GM19438 (cell line): ENCODE measurements at regions not wholly inside any gene's neighbourhood (a gene's known extent, or its start where the extent isn't known, plus 50 kb on each side); places are given as distances from the start of the nearest gene placed in this dataset.

Experiments
- ATAC-seq: cut with Tn5 transposase; IDR thresholded peaks from one replicate; pipeline ENCODE4 v1.9.1; 2021; ENCODE audit warnings: low read depth; ENCODE audit not compliant: unreplicated experiment

DNA sequence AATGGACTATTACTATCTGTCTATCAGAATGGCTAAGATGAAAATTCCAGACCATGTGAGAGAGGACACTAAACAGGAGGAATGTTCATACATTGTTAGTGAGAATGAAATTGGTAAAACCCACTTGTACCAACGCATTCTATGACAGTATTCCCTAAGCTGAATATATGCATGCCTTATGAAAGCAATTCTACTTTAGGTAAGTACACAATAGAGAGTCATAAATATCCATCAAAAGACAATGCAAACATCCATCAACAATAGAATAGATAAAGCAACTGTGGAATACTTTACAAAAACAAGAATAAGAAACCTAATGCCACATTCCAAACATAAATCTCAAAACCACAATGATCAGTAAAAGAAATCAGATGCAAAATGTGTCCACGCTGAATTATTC lies 529.3 kb downstream of the ANKRD50 start:
- no peak for ATAC-seq

DNA sequence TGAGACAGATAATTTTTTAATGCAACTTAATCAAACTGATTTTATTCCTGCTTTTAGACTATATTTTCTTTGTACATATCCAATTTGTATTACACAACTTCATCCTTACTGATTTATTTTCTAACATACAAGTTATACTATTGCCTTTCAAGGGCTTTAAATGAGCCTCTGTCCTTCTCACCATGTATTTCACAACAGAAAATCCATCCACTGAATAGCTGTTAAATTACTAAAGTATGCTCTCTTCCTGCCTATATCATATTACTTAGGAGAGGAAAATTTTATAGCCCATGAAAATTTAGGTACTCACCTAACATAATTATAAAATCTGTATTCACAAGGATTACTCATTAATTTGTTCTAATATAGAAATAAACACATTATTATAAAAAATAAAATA lies 528.6 kb downstream of the ANKRD50 start:
- no peak for ATAC-seq

DNA sequence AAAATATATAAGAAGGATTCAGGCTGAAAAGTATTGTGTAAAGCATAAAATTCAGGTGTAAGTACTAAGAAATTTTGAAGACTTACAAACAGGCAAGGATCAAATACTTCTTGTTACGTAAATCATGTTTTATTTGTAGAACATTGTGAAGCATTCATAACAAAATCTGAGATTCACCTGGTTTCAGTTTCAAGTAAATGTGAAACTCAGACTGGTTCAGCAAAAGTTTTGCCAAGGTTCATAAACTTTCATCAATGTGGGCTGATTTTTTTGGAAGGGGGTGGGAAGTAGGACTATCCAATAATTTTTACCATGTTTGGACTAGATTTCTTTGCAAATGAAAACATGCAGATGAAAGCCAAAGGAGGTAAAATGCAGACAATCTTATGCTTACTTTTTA lies 527.7 kb downstream of the ANKRD50 start:
- no peak for ATAC-seq

- no peak for ATAC-seq
These were observed 523.9 kb downstream of the ANKRD50 start for GRCh38 chr4:124188595-124188994.

DNA sequence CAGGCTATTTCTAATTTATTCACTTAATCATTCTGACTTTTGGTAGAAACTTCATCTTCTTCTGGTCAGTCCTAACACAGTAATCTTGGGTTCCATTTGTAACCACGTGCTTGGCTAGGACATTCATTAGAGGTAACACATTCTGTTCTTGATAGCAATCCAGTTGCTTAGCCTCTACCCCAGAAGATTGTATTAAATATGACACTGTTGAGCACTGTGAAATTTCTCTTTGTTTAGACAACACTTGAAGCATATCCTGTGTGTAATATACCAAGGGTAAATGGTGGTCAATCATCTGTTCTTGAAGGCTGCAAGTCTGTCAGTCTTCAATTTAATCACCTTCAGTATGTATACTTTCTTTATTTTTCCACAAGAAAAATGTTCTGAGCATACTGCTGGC lies 523.0 kb downstream of the ANKRD50 start:
- ATAC-seq = no peak

GRCh38 chr4:124191329-124191728 lies 521.2 kb downstream of the ANKRD50 start:
- ATAC-seq = no peak

DNA sequence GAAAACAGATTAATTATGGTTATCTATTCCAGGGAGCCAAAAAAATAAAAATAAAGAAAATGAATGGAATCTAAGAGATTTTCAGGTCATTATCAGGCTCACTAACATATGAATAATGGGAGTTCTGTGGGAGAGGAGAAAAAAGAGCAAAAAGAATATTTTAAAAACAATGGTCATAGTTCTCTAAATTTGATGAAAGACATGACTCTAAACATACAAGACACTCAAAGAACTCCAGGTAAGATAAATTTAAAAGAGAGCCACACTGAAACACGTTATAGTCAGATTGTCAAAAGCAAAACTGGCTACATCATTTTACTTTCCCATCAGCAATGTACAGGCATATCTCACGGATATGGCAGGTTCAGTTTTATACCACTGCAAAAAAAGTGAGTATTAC lies 520.0 kb downstream of the ANKRD50 start:
- no peak for ATAC-seq

DNA sequence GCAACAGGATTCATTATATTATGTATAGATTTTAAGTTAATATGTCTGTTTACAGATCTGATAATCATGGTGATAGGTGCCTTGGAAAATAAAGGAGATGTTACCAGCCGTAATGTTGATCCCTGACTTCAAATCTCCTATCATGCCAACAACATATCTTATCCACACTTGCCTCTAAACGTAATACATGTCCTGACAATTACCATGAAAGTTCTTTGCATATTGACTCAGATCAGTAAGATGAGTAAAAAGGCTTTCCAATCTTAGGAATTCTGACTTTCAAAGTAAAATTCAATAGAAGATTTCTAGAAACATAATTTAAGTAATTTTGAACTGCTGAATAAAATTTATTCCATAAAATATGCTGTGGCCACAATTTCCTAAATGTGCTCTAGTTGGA lies 513.3 kb downstream of the ANKRD50 start:
- ATAC-seq = no peak

GRCh38 chr4:124199755-124200154 lies 512.8 kb downstream of the ANKRD50 start:
- no peak for ATAC-seq

GRCh38 chr4:124201636-124202035 lies 510.9 kb downstream of the ANKRD50 start:
- no peak for ATAC-seq

DNA sequence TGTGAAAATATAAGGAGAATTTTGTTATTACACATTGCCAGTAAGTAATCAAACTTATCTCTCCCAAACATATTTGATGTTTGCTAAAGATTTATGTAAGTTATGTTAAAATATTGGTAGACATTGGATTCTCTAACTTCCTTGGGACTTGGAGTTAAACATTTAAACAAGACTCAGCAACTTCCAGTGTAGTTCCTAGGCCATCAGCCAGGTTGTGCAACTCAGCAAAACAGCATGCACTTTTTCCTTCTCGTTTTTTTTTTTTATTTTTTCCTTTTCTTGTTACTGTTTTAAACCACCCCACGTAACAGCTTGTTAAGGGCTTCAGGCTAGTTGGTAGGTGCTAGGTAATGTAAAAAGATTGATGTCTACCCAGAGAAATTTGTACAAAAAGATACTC lies 510.4 kb downstream of the ANKRD50 start:
- ATAC-seq = no peak

DNA sequence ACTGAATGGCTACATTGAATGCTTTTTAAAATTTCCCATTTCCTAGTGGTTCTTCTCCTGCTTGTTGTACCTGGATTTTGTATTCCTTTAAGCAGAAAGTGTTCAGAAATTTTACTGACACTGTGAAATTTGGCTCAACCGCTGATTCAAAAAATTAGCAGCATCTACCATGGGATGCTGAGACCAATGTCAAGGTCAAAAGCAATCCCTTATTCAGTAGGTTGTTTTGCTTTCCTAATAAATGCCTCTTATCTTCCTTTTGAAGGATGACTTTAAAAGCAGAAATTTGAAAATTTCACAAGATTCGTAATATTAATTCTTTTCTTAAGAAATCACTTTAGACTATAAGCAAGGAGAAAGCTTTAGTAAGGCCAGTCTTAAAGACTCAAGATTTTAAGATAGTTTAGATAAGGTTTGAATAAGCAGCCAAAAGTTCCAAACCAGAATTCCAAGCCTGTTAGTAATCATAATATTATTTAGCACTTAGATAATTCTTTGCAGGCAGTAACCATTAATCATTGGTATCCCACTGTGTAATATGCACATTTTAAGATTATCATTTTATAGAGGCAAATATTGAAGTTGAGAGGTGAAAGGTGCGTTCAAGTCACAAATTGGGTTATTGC lies 508.8 kb downstream of the ANKRD50 start:
- no peak for ATAC-seq

- ATAC-seq = no peak
These were observed 505.5 kb downstream of the ANKRD50 start for GRCh38 chr4:124206779-124207605.

- no peak for ATAC-seq
These were observed 503.3 kb downstream of the ANKRD50 start for GRCh38 chr4:124209211-124209610.

DNA sequence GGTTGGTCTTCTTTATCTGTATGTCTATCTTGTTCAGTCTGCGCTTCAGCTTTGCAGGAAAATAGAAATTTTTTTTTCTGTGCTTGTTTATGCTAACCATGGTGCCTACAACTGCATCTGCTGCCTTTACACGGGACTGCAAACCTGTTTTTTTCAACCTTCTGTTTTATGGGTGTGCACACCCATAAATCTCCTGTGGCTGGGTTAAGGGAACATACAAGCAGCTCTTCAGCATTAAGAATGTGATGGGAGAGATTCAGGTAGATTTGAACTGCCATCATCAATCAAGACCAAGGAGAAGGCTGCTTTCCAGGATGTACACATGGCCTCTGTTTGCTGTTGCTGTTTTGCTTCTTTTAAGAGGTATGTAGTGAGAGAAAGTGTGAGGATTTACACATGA lies 502.9 kb downstream of the ANKRD50 start:
- ATAC-seq = no peak

DNA sequence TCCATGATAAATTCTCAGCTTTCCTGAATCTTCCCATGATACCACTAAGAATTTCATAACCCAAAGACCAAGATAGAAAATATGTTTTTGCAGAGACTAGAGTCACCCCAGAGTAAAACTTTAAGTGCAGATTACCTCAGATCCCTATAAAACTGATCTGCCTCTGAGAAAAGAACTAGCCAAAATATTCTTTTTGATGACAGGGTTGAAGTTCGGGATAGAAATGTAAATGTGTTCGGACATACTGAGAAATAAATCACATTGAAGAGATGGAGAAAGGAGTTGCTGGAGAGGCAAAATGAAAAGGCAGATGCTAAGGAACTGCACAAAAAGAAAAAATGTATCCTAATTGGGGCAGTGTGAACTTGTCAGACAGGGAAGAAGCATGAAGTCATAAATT lies 501.8 kb downstream of the ANKRD50 start:
- no peak for ATAC-seq

DNA sequence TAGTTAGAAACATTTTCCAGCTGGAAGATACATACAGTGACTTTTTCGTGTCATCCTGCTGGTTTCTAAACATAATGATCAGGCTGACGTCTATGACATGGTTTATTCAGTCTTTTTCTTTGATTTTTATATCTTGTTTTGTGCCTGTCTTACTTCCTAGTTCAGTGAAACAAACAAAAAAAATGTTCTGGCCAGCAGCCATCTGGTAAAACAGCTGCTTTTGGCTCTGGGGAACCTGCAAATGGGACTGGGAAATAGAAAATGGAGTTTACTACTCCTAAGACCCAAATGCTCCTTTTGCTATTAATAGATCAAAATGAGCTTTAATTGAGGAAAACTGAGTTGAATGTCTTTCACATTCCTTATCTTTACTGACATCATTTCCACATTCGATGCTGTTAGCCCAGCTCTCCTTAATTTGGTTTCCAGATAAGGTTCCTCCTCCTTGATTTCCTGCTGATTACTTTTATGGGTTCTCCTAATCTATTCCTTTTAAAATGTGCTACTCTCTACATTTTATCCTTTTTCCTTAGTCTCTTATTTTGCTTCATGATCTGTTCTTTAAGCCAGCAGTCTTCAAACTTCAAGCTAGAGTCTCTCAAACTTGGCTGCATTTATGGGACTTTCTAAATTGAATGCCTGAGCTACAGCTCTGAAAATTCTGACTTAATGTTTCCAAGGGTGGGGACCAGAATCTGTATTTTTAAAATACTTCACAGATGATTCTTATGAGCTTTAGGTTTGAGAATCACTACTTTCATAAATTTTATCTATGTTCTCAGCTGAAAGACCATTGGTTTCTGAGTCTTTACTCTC lies 499.5 kb downstream of the ANKRD50 start:
- no peak for ATAC-seq

DNA sequence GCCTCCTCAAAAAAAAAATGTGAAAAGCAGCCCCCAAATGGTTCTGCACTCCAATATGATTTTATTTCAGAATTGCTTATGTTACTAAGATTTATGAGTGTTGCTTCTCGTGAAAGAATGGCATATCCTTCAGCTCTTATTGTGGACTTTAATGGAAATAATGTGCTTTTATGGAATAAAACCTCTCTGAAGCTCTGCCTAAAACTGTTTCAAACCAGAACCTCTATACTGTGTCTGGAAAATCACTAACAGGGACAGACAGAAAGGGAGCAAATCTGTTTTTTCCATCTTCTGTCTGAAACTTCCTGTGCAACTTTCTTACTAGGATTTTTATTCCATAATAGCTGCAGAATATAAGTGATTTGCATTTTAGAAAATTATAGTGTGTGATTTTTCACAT lies 493.1 kb downstream of the ANKRD50 start:
- no peak for ATAC-seq

- no peak for ATAC-seq
These were observed 488.3 kb downstream of the ANKRD50 start for GRCh38 chr4:124224256-124224655.

- no peak for ATAC-seq
These were observed 484.6 kb downstream of the ANKRD50 start for GRCh38 chr4:124227981-124228380.

DNA sequence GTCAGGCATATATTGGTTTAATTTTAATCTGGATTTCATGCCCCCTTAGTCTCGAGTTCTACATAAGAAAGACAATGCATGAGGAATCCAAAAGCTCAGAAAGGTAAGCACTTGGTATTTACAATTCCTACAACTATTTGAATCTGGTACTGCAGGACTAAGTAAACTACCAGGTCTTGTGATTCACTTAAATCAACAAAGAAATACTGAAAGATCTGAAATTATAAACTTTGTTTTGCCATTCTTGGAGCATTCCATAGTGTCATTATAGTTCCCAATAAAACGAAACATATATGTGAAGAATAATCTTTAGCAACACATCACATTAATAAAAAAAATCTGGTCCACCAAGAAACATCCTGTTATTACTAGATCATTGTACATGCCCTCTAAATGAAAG lies 482.3 kb downstream of the ANKRD50 start:
- no peak for ATAC-seq
